ENCODE measurements at regions not wholly inside any gene's neighbourhood (a gene's known extent, or its start where the extent isn't known, plus 50 kb on each side); places are given as distances from the start of the nearest gene placed in this dataset.

DNA sequence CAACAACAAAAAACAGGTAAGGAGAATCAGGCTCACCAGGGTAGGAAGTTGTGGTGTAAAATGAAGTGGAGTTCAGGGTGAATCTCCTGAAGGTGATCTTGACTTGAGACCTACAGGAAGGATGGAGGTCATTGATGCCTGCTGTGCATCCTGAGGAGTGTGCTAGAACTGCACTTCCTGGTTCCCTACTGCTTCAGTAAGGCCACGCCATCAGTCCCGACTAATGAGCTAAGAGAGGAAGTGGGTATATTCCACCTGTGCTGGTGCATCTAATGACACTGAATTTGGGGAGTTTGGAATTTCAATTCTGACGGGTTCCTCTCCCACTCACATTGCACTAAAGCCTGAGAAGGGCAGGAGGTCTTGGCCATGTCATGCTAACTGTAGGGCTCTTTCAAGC lies 349.3 kb upstream of the SLC14A2 start:
- no peak for DNase-seq (ENCODE audit: low spot score)

DNA sequence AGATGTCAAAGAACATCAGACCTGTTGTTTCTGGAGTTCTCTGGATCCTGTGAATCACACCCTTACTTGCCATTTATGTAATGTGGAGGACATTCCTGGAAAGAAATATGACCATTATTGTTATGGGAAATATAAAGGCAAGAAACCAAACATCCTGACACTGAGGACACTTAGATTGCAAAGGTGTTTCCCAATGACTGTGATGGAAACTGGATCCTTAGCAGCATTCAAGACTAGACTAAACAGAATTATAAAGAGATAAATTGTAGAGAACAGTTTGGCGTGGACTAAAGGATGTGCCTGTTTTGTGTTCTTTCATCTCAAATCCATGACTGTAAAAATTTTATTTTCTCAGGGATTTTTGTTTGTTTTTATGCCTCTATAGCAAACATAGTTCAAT lies 347.7 kb upstream of the SLC14A2 start:
- no peak for DNase-seq (ENCODE audit: low spot score)

DNA sequence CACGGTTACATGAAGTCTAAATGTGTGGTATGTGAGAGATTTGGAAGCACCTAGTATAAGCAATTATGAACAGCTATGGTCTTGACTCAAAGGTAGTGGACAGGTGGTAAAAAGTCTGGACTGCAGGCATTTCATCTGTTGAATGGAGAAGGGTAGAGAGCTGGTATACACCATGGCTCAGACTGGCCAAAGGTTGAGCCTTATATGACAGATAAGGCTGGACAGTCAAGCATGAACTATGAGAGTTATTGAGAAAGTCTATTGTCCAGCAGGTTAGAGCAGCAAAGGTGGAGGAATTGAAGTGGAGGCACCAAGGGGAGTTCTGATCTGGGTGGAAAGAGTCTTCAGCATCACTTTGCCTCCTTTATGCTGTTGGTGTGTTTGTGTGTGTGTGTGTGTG lies 346.7 kb upstream of the SLC14A2 start:
- DNase-seq (ENCODE audit: low spot score) = no peak

DNA sequence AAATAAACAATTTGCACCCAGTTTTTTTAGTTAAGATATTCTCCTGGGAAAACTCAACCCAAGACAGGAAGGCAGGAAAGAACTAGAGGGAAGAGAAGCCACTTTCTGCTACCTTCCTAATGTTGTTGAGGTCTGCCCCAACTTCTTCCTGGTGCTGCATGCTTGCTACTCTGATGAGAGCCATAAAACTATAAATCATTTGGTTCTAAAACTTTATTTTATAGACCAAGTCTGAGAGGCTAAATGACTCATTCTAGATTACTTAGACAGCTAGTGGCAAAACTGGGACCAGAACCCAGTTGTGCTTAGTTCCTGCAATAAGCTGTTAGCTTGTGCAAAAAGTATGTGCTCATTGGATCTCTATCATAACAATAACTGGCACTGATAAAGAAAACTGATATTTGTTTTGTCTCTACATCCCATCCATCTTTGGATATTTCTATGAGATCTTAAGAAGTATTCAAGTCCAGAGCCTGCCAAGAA lies 344.9 kb upstream of the SLC14A2 start:
- DNase-seq (ENCODE audit: low spot score) = no peak

DNA sequence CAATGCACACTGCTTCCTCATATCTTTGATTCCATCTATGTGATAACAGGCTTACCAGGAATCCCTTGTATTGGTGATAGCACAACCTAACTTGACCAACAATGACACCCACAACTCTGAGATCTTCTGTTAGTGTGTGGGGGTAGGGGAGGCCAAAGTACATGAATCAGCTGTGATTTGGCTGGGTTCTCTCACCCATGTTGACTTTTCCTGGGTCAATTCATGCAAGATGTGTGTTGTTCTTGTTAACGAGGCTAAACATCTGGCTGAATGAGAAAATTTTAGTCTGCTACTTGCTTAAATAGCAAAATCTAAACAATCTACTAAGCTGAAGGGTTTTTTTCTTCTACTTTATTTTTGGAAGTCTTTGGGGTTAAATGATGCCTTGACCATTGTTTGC lies 341.2 kb upstream of the SLC14A2 start:
- DNase-seq (ENCODE audit: low spot score) = no peak

DNA sequence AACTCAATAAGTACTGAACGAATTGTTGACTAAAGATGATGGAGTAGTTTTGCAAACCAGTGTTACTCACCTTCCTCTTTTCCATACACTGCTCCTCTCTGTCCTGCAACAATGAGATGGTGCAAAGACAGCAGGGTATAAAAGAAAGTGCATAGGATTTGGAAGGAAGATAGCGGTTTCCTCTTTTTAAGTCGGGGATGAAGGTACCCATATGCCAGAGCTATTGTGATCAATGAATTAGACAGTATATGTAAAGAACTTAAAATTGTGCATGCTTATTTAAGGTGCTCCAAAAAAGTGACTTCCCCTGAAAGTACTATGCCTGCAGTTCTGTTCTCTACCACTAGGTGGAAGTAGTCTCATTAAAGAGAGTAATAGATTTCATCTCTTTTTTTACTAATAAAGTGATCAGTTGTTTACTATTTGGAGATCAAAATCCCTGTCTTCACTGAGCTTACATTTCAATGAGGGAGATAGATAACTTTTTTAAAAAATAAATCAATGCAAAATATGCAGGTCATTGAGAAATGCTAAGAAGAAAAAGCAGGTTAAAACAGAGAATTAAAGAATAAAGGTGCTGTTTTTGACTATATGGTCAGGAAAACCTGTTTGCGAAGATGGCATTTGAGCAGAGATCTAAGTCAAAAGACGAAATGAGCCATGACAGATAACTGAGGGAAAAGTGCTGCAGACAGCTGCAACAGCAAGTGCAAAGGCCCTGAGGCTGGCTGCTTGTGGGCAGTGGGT lies 339.7 kb upstream of the SLC14A2 start:
- DNase-seq (ENCODE audit: low spot score) = peak; percentile 1

DNA sequence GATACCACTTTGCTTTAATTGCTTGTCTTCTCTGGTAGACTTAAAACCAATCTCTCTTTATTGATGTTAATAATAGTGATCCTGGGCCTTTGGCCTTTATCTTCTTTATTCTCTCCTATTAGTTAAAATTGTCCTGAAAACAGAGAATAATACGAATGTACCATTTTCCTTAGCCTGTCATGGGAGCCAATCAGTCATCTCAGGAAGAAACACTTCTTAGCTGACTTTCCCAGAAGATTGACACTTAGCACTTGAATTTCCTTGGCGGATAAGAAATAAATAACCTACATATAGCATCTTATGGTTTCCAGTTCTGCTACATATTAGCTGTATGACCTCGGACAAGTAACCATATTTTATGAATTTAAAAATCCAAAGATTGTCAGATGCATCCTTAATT lies 338.4 kb upstream of the SLC14A2 start:
- DNase-seq (ENCODE audit: low spot score) = no peak

DNA sequence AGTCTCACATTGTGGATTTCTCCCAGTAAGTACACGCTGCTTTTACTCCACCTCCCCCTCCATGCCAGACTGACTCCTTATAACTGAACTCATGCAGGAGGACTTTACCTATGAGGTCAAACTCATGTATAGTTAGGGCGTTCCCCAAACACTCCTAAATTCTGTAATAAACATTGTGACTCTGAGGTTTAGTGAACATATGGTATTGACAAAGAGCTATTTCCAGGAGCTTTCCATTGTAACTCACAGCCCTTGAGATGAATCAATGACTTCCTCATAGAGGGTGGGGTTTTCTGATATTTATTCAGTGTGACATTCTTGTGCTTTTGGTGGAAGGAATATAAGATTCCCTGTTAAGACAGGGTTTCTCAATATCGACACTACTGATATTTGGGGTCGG lies 337.4 kb upstream of the SLC14A2 start:
- DNase-seq (ENCODE audit: low spot score) = no peak

DNA sequence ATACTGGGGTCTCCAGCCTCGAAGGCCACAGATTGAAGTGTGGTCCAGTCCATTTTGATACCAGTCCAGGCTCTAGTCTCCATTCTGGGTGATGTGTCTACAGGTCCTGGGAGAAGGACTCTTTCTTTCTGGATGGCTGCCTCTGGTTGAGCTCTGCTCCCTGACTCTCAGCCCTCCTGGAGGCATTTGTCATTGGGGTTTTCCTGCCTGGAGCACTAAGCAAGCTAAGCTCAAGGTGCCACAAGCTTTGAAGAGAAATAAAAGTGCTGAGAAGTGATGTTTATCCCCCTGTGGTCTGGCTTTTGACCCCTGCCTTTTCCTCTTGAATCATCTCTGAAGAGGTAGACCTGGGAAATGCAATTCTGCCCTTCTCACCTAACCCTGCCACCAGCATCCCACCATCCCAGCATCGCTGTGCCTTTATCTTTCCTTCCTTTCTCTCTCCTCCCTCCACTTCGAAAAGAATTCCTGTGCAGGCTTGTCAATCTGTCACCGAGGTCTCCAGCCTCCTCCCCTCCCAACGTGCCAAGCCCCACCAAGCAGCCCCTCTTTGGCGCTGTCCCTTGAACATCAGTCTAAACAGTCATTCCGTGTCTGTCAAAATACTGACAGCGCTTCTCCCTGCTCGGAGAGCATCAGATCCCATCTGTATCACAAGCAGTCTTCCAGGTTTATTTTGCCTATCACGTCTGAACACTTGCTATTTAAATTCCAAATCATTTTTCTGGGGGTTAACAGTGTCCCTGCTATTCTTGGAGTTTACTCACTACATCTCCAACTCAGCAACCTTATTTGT lies 334.6 kb upstream of the SLC14A2 start:
- DNase-seq (ENCODE audit: low spot score) = no peak

DNA sequence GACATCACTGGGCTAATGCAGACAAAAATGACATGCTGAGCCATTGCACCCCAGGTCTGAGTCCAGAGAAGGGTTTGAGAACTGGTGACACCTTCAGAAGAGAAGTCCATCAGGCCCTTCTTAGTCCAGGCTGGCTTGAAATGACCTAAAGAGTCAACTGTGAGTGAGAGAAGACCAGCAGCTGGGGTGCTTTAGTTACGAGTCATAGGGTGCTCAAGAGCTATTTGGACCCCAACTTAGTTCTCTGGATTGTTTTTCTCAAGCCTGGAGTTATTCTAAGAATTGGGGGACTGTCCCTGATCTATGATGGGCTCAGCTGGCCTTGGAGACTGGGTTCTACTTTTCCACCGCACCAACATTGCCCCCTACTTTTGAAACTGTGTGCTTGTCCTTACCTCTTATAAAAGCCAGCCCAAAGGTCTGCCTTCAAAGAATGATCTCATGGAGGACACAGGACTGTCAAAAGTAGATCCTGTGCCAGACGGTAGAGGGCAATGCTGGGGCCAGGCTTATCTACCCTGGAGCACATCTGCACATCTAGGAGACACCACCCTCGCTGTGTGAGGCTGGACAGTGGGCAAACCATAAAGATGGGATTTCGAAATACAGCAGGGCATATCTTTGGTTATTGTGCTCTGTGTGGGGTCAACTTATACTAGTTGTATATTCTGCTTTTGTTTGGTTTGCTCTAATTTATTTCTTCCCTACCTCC lies 333.0 kb upstream of the SLC14A2 start:
- DNase-seq (ENCODE audit: low spot score) = no peak

DNA sequence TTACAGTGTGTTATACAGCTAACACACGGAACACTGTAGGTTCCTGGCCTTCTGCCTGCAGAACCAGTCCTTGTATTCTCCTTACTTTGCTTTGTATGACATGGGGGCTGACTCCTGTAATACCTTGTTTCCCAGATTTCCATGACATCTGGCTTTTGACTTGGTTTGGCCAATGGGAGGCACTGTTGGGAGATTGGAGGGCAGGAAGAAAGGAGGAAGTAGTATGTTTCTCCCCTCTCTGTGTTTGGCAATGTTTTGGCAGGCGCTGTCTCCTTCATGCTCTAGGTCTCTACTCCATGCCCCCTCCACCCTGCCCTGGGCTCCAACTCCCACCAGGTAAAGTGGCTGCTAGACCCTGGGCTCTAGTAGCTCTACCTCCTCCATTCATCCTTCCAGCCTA lies 331.1 kb upstream of the SLC14A2 start:
- no peak for DNase-seq (ENCODE audit: low spot score)

DNA sequence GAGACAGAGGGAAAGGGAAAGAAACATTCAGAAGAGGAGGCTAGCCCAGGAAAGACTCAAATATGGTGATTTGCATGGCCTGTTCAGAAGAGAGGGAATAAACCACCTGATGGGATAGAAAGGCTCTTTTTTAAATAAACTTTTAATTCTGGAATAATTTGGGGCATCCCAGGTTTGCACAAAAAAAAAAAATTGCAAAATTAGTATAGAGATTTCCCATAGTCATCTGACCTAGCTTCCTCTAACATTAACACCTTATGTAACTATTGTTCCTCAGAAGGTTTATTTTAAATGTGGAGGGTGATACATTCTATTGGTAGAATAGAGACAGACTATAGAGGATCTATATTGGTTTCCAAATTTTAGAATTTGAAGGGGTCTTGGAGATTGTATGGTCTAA lies 330.4 kb upstream of the SLC14A2 start:
- no peak for DNase-seq (ENCODE audit: low spot score)

DNA sequence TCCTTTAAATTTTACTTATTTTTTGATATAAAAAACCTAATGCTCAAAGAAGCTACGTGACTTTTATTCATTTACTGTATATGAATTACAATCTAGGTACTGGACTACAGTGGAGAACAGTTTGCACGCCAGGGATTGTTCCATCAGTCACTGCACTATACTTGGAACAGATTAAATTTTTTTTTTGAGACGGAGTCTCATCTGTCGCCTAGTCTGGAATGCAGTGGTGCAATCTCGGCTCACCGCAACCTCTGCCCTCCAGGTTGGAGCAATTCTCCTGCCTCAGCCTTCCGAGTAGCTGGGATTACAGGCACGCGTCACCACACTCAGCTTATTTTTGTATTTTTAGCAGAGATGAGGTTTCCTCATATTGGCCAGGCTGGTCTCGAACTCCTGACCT lies 330.0 kb upstream of the SLC14A2 start:
- no peak for DNase-seq (ENCODE audit: low spot score)

DNA sequence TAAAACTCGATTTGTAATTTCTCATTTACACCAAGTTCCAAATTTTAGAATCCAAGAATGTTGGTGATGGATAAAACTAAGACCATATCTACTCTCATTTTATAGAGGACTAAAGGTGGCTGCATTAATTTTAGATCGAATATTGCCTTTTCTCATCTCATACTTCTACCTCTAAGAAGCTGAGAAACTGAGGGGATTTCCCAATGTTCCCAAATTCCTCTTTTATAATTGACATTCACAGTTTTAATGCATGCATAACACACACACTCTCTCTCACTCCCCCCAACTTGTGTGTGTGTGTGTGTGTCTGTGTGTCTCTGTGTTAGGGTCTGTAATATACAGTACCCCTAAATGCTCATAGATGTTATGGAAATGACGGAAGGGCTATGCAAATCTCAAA lies 328.8 kb upstream of the SLC14A2 start:
- DNase-seq (ENCODE audit: low spot score) = no peak

DNA sequence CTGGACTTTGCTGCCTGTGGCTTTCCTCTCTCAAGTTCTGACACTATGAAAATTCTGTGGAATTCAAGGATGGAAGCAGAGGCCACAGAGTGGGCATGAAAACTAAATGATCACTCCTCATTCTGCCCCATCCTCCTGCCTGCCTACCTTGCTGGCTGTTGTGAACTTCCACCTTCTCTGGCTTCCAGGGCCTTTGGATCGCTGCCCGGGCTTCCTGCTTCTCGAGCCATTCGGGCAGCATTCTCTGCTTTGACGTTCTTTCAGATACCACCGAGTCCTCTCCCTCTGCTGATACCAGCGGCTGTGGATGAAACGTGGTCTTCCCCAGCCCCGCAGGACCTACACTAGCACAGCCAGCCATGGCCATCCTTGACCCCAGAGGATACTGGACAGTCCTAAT lies 327.7 kb upstream of the SLC14A2 start:
- DNase-seq (ENCODE audit: low spot score) = no peak

DNA sequence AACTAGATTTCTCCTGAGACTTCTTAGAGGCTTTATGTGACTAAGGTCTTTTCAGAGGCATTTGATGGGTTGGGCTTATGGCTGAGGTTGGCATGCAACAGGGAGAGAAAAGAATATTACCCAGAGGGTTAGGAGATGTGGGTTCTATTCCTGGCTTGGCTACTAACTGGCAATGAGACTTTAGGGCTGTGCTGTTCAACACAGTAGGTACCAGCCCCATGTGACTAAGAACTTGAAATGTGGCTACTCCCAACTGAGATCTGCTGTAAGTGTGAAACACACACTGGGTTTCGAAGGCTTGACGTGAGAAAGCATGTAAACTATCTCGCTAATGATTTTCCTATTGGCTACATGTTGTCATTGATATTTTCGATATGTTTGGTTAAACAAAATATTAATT lies 324.9 kb upstream of the SLC14A2 start:
- no peak for DNase-seq (ENCODE audit: low spot score)

DNA sequence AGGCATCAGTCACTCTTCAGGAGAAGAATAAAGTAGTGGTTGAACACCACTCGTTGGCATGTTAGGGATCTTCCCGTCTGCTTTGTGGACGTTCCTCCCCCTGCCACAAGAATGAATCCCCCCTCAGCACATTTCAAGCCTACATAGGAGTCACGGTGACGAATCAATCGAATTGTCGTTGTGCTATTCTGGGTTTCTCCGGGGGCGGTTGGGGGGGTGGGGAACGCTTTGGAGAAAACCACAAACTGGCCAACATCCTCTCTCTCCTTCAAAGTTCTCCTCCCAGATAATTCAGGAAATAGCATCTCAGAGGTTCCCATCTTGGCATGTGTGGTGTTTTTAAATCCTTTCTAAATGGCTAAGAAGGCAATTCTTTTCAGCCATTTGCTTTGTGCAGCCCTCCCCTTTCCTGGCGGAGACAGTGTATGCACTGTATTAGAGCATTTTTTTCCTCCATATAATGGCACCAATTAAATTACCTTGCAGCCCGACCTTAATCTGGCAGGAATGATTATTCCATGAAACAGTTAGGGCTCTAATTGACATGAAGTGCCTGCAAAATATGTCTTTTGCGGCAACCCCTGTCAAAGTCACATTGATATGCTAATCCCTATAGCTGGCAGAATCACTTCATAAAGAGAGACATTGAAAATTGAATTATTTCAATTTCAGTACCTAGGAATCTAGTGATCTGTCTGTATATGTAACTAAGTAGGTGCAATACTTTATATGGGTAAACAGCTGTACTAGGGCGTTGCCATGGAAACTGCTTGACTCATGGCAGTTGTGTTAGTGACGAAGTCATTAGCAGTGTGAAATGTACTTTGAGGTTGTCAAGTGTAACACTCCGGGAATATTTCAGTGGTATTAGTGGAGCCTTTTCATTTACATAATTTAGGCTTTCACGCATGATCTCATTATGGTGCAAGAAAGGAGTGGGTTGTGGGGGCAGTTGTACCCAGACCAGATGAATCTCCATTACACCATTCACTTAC lies 323.4 kb upstream of the SLC14A2 start:
- DNase-seq (ENCODE audit: low spot score) = no peak

DNA sequence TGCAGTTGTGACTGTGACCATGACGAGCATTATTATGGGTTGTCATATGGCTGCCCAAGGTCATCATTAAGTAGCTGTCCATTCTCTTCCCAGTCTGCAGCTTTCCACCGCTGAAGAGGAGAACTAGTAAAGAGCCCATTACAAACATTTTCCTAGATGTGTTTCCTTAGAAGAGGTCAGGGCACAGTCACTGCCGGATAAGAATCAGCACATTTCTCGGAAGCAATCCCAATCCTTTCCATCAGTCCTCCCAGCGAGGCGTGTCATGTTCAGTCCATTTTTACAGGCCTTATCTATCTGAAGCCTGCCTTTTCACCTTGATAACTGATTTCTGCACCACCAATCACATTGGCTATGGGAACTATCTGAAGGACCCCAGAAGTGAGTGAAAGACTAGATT lies 319.9 kb upstream of the SLC14A2 start:
- DNase-seq (ENCODE audit: low spot score) = no peak

DNA sequence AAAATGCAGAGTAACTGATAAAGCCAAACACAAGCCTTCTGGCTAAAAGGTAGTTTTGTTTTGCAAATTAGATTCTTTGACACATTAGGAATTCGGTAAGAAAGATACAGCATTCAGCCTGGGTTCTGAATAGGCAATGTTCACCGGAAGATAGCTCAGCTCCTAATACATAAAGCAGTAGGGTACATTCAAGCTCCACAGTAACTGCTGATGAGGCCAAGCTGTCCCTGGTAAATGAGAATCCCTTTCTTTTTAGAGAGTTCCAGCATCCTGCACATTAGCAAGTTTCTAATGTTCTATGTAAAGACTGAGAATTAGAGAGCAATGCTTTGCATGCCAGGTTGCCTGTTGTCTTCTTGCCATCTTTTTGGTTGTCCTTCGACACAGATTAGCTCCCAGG lies 316.3 kb upstream of the SLC14A2 start:
- no peak for DNase-seq (ENCODE audit: low spot score)

DNA sequence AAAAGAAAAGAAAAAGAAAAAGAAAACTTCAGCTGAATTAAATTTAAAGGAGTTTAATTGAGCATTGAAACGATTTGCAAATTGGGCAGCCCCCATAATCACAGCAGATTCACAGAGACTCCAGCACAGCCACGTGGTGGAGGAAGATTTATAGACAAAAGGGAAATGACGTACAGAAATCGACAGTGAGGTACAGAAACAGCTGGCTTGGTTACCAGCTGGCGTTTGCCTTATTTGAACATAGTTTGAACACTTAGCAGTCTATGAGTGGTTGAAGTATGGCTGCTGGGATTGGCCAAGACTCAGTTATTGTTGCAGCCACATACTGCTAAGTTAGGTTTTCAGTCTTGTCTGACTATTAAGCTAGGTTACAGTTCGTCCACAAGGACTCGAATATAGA lies 312.2 kb upstream of the SLC14A2 start:
- DNase-seq (ENCODE audit: low spot score) = no peak

DNA sequence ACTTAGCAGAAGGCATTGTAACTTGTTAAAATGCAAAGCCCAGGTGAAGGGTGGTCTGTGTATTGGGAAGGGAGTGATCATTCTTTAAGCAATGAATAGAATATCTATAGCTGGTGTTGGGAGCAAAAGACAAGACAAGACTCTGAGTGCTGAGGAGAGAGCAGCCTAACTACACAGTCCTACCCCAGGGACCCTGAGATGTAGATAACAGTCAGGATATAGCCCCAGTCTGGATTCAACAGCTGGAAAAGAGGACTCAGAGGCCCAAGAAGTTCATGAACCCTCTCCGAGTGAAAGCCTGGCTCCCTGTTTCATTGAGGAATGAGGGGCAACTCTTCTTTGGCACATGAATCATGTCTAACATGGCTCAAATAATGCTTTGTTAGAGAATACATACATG lies 310.7 kb upstream of the SLC14A2 start:
- no peak for DNase-seq (ENCODE audit: low spot score)
